AG04449 (cell line): ENCODE measurements at regions not wholly inside any gene's neighbourhood (a gene's known extent, or its start where the extent isn't known, plus 50 kb on each side); places are given as distances from the start of the nearest gene placed in this dataset.
"Not testable (repeated sequence)": the region's sequence is repeated elsewhere in the genome, so short reads cannot be mapped to it uniquely, and the experiment has no call there.

ENCODE experiments used
- CTCF ChIA-PET: fragments of 350-600 bp; formaldehyde crosslinking; extraction: SDS; loops from one replicate; lab custom pipeline; 2021; ENCODE audit warnings: antibody characterized with exemption; lab: Yijun Ruan, JAX
- POLR2A ChIA-PET: fragments of 400-600, 350-600 bp; formaldehyde crosslinking; extraction: SDS; loops from one replicate; lab custom pipeline; 2020; ENCODE audit warnings: antibody characterized with exemption, inconsistent platforms; lab: Yijun Ruan, JAX
- DNase-seq: peaks from one replicate; pipeline ENCODE4 v3.0.0-alpha.2; 2010; ENCODE audit warnings: low read depth, low spot score
- H3K4me3 ChIP-seq: 2 replicates; pipeline ENCODE4 v1.5.1; 2011; ENCODE audit warnings: low read depth, mild to moderate bottlenecking, control low read depth, low read length
- TF ChIP-seq, protein P1 (sequence below): IDR thresholded peaks from one replicate; pipeline ENCODE4 v1.5.1; 2011; ENCODE audit warnings: mild to moderate bottlenecking, moderate library complexity, low read length, control low read depth, inconsistent platforms; ENCODE audit not compliant: insufficient read depth; ENCODE audit errors: missing control alignments

DNA sequence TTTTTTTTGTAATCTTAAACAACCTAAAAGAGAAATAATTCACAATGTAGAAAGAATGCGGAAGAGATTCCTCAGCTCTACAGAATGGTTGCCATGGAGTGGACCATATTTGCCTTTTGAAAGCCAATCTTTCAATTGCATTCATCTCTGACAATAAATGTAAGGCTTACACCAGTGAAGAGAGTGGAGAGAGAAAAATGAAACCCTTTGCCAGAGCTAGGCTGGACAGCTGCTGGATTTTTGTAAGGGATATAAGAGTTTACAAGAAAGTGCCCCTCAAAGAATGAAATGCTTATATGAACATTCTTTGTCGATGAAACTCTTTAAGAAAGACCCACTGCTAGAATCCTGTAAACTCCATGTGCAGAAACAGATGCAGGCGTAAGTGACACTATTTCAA, 66.0 kb upstream of the FAT1 start:
- ChIA-PET POLR2A (interaction anchor here (0.7 kb wide), 1 partner anchor 19 kb away, joined by 3 read pairs; no protein-coding TSS in a partner anchor), CTCF (interaction anchor here (1.1 kb wide), 1 partner anchor 9 kb away, joined by 3 read pairs; no protein-coding TSS in a partner anchor)
- TF ChIP-seq, protein P1, sequence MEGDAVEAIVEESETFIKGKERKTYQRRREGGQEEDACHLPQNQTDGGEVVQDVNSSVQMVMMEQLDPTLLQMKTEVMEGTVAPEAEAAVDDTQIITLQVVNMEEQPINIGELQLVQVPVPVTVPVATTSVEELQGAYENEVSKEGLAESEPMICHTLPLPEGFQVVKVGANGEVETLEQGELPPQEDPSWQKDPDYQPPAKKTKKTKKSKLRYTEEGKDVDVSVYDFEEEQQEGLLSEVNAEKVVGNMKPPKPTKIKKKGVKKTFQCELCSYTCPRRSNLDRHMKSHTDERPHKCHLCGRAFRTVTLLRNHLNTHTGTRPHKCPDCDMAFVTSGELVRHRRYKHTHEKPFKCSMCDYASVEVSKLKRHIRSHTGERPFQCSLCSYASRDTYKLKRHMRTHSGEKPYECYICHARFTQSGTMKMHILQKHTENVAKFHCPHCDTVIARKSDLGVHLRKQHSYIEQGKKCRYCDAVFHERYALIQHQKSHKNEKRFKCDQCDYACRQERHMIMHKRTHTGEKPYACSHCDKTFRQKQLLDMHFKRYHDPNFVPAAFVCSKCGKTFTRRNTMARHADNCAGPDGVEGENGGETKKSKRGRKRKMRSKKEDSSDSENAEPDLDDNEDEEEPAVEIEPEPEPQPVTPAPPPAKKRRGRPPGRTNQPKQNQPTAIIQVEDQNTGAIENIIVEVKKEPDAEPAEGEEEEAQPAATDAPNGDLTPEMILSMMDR, result no peak
- DNase-seq, result no peak
- no peak overlapping the region for H3K4me3 ChIP-seq

DNA sequence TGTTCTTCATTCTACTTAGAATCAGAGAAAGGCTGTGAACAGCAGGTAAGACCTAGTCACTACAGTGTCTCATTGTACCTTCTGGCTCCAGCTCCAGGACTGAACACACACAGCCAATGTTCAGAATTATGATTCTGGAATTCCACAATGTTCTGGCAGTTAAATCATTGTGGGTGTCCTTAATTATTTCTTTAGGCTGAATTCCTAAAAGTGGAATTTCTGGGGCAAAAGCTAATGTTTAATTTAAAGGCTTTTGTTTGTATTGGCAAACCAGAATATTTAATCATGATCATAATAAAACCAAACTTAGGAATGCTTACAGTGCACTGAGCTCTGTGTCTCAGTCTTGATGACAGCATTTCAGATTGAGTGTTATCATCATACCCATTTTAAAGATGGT, 67.0 kb upstream of the FAT1 start:
- no peak overlapping the region for H3K4me3 ChIP-seq
- no peak for DNase-seq
- TF ChIP-seq, protein P1, result no peak
- POLR2A ChIA-PET, result no interaction called here
- CTCF ChIA-PET, result no interaction called here

DNA sequence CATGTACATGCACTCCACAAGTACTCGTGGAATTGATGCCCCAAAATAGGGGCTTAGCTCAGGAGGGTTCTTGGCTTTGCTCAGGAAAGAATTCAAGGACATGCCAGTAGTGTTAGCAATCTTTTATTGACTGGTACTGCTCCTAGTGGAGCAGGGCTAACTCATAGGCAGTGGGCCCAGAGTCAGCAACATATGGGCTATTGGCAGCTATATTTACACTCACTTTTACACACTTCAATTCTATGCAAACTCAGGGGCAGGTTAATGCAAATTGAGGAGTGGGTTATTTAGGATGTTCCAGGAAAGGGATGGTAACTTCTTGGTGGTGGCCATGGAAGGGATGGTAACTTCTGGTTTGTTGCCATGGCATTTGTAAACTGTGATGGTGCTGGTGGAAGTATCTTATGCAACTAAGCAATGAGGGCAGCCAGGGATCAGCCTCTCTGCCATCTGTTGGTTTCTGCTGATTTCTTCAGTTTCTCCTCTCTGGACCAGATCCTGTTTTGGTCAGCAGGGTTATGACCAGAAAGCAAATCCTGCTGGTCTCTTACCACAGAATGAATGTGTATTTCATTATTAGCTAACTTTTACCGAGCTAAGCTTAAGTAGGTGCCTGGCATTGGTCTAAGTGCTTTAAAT, 69.2 kb upstream of the FAT1 start:
- DNase-seq, result no peak
- ChIA-PET CTCF (interaction anchor here (1.0 to 1.4 kb wide), 2 partner anchors 9 to 67 kb away, joined by 3 to 4 read pairs; no protein-coding TSS in a partner anchor), POLR2A (no interaction called here)
- no peak overlapping the region for H3K4me3 ChIP-seq
- TF ChIP-seq, protein P1, result no peak

DNA sequence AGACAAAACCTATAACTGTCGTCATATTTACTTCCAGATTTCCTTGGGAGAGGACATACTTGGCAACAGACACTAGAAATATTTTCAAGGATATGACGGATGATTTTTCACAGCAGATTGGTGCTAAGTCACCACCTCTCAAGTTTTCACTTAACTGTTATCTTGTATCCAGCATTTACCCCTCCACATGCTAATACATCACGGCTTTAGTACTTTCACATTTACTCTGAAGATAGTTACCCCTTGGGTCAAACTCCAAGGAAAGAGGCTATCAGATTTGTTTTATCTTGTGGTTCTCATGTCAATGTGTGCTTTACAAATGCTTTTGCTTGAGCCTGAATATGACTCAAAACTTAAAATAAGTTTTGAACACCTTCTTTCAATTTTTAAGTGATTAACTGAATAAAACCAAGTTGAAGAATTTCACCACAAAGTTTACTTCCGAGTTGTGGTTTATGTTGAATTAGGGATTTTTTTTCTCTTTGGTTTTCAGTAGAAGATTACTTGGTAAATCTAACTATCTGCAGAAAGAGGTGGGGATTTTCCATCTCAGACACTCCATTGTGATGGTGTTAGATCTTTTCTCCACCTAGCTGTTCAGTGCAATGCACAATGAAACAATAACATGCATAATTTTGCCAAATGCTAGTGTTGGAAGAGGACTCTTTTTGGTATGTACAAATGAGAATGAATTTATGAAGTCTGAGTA, 75.4 kb upstream of the FAT1 start:
- H3K4me3 ChIP-seq, result no peak overlapping the region
- no peak for DNase-seq
- TF ChIP-seq, protein P1, result no peak
- POLR2A ChIA-PET, result no interaction called here
- CTCF ChIA-PET, result interaction anchor here (1.1 kb wide), 1 partner anchor 15 kb away, joined by 3 read pairs; no protein-coding TSS in a partner anchor

DNA sequence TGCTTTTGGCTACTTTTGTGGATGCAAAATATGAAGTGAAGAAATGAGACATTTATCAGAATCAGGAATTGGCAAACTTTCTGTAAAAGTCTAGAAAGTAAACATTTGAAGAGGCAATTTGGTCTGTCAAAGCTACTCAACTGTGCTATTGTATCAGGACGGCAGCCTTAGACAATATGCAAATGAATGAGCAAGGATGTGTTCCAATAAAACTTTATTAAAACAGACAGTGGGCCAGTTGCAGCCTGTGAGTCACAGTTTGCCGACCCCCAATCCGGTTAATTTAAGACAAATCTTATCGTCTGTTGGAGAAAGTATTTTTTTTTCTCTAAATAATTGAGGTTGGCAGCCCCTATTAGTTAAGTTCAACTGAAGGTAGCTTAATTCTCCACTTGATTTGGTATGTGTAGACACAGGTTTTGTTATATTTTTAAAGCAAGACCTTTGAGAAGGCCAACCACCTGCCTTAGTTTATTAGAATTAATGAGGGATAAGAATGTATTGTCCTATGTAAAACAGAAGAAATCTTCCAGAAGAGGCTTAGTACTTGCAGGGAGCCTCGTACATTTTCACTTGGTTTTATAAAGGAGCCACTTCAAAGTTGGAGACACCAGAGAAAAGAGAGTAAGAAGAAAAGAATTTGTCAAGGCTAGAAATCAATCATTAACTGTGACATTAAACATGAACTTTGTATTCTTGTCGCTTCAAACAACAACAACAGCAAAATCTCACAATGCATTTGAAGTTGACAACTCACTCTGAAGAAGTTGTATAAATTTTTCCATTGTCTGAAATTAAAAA, 81.6 kb upstream of the FAT1 start:
- ChIA-PET POLR2A (no interaction called here), CTCF (no interaction called here)
- H3K4me3 ChIP-seq, result no peak overlapping the region
- TF ChIP-seq, protein P1, result no peak
- no peak for DNase-seq

DNA sequence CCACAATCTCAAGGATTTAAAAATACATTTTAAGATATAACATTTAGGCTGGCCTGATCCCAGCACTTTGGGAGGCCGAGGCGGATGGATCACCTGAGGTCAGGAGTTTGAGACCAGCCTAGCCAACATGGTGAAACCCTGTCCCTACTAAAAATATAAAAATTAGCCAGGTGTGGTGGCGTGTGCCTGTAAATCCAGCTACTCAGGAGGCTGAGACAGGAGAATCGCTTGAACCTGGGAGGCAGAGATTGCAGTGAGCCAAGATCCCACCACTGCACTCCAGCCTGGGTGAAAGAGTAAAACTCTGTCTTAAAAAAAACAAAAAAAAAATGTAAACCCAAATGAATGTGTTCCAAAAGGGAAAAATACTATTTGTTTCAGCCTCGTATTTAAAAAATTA, 82.3 kb upstream of the FAT1 start:
- POLR2A ChIA-PET, H3K4me3 ChIP-seq, DNase-seq: not testable (repeated sequence)
- CTCF ChIA-PET, result interaction anchor here (0.8 kb wide), 1 partner anchor 14 kb away, joined by 3 read pairs; no protein-coding TSS in a partner anchor
